ENCODE measurements at regions not wholly inside any gene's neighbourhood (a gene's known extent, or its start where the extent isn't known, plus 50 kb on each side); places are given as distances from the start of the nearest gene placed in this dataset.

GRCh38 chr9:117827456-117827855, 123.3 kb downstream of the TLR4 start:
- TF ChIP-seq, protein P1, sequence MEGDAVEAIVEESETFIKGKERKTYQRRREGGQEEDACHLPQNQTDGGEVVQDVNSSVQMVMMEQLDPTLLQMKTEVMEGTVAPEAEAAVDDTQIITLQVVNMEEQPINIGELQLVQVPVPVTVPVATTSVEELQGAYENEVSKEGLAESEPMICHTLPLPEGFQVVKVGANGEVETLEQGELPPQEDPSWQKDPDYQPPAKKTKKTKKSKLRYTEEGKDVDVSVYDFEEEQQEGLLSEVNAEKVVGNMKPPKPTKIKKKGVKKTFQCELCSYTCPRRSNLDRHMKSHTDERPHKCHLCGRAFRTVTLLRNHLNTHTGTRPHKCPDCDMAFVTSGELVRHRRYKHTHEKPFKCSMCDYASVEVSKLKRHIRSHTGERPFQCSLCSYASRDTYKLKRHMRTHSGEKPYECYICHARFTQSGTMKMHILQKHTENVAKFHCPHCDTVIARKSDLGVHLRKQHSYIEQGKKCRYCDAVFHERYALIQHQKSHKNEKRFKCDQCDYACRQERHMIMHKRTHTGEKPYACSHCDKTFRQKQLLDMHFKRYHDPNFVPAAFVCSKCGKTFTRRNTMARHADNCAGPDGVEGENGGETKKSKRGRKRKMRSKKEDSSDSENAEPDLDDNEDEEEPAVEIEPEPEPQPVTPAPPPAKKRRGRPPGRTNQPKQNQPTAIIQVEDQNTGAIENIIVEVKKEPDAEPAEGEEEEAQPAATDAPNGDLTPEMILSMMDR (conservative IDR thresholded peaks at IDR 0.05 in 1 of 2, IDR thresholded peaks at IDR 0.05 in 1 of 2; ENCODE audit: extremely low read depth in 1 of 2, insufficient read depth in 1 of 2, low read depth in 1 of 2, low read length in 2 of 2), result no peak
- TF ChIP-seq EZH2 (IDR thresholded peaks at IDR 0.05; ENCODE audit: borderline replicate concordance, low read length), result no peak
